Heart left ventricle (tissue), 16 donors: ENCODE measurements at regions not wholly inside any gene's neighbourhood (a gene's known extent, or its start where the extent isn't known, plus 50 kb on each side); places are given as distances from the start of the nearest gene placed in this dataset.
"Not testable (repeated sequence)": the region's sequence is repeated elsewhere in the genome, so short reads cannot be mapped to it uniquely, and the experiment has no call there.

ENCODE experiments used
- ATAC-seq, 4 donors: fragments of 200-7000 bp; cut with Tn5 transposase; one replicate each; pipeline ENCODE4 v1.9.1; 2020 to 2022; ENCODE audit warnings: moderate library complexity in 4 of 4, mild to moderate bottlenecking in 3 of 4, moderate number of reproducible peaks in 1 of 4
- DNase-seq, 5 donors: peaks; one replicate each; pipeline ENCODE4 v3.0.0-alpha.2; 2020
- H3K27ac ChIP-seq, 12 donors: fragments of 200-600 bp; sonication (generic) in 4 of 12; one replicate each; pipeline versions ENCODE4 v1.5.0 to v1.8.0; 2016 to 2022; ENCODE audit warnings: mild to moderate bottlenecking in 2 of 12
- H3K27me3 ChIP-seq, 9 donors: fragments of 200-600 bp; sonication (generic) in 2 of 9; one replicate each; pipeline versions ENCODE4 v1.5.1 to v1.8.0; 2016 to 2022; ENCODE audit warnings: mild to moderate bottlenecking in 3 of 9
- H3K36me3 ChIP-seq, 9 donors: fragments of 200-600 bp; sonication (generic) in 2 of 9; one replicate each; pipeline versions ENCODE4 v1.5.0 to v1.8.0; 2018 to 2022; ENCODE audit warnings: mild to moderate bottlenecking in 2 of 9
- H3K4me1 ChIP-seq, 12 donors: fragments of 200-600 bp; sonication (generic) in 4 of 12; one replicate each; pipeline versions ENCODE4 v1.5.0 to v1.8.0; 2016 to 2022; ENCODE audit warnings: mild to moderate bottlenecking in 3 of 12
- H3K4me3 ChIP-seq, 12 donors: fragments of 200-600 bp; sonication (generic) in 4 of 12; one replicate each; pipeline versions ENCODE4 v1.5.0 to v1.8.0; 2017 to 2022; ENCODE audit warnings: mild to moderate bottlenecking in 9 of 12, moderate library complexity in 4 of 12
- H3K9me3 ChIP-seq, 12 donors: fragments of 200-600 bp; sonication (generic) in 4 of 12; one replicate each; pipeline versions ENCODE4 v1.5.0 to v1.8.0; 2016 to 2022; ENCODE audit warnings: mild to moderate bottlenecking in 1 of 12
- CTCF ChIP-seq, 12 donors: fragments of 200-600 bp; sonication (generic) in 4 of 12; IDR thresholded peaks; one replicate each; pipeline versions ENCODE4 v1.5.0 to v1.8.0; 2018 to 2022; ENCODE audit warnings: antibody characterized with exemption in 12 of 12, mild to moderate bottlenecking in 5 of 12
- POLR2A ChIP-seq, 2 donors: fragments of 450-650 bp; IDR thresholded peaks; one replicate each; pipeline ENCODE4 v1.6.1; 2017; ENCODE audit warnings: antibody characterized with exemption in 2 of 2, mild to moderate bottlenecking in 2 of 2, moderate library complexity in 2 of 2
- WGBS, 4 donors: extraction: QIAGEN DNeasy Blood & Tissue Kit in 2 of 4; methylation state at CpG; one replicate each; pipeline versions ENCODE4 v1.1.5 to v1.1.7; 2013 to 2018; 5-methylcytosine and 5-hydroxymethylcytosine counted together
- intact Hi-C, 10 donors: fragments of 100-400 bp; cut with DNase I; formaldehyde crosslinking; loops; one replicate each; pipeline versions ENCODE4 v1.11.1 to v1.14.2; 2022
- donor health status: ischemic (EF 13 %, LVEDD 7.1; RV severe dilation, severe dysfunction).
- donor health status: healthy with polysubstance abuse.
- donor health status: DM: no; HTN: yes; CAD: no.
- donor health status: DM: no; HTN: no; CAD: no.
- donor health status: ischemic (EF 25% LVEDD 6.9; RV normal size, moderate dysfunction).
- donor health status: ischemic (EF 25% LVEDD 5.7; RV mildly dilated, moderate dysfunction).
- donor health status: healthy.
- donor health status: DM: yes; HTN: yes; CAD: no.
- donor health status: ischemic (EF 35%, LVEDD 5.7; RV mildly dilated, moderate dysfunction).
- donor health status: nonischemic (EF 11% LVEDD 7.7; RV severe dilation, severe dysfunction).
- donor health status: DM: yes; HTN: yes; CAD: no.
- donor health status: PGD.
- donor health status: ischemic (EF 29% LVEDD 5.4; RV normal size, mild dysfunction).
- donor health status: nonischemic (EF 23%, LVEDD 6.1; RV moderate dilation, normal function).

- no peak overlapping the region for H3K4me3 ChIP-seq
- peaks cover 0 to 3% (median 0%) of the 10 kb centered on the region in 12 donors for H3K4me1 ChIP-seq
- WGBS, 4 donors: 81 to 86% (median 82%) methylated on average over 1 of the region's 1 CpG
- ATAC-seq (no peak), DNase-seq (no peak)
- intact Hi-C loops: no loop called here
- H3K27me3 ChIP-seq: no peaks in the 10 kb centered on the region
- H3K36me3 ChIP-seq: no peaks in the 10 kb centered on the region
- H3K9me3 ChIP-seq: no peaks in the 10 kb centered on the region
- no peak overlapping the region for H3K27ac ChIP-seq
- no peak for TF ChIP-seq CTCF (IDR thresholded peaks at IDR 0.05)
- no peak for TF ChIP-seq POLR2A (IDR thresholded peaks at IDR 0.05)
Measured at GRCh38 chr3:106438887-106439286, 570.1 kb upstream of the CBLB start.

- TF ChIP-seq POLR2A (IDR thresholded peaks at IDR 0.05) (no peak), CTCF (IDR thresholded peaks at IDR 0.05) (no peak)
- H3K36me3 ChIP-seq: no peaks in the 10 kb centered on the region
- ATAC-seq (no peak), DNase-seq (no peak)
- H3K27ac ChIP-seq: no peak overlapping the region
- H3K27me3 ChIP-seq: no peaks in the 10 kb centered on the region
- peaks cover 0 to 3% (median 0%) of the 10 kb centered on the region in 12 donors for H3K4me1 ChIP-seq
- H3K9me3 ChIP-seq: no peaks in the 10 kb centered on the region
- H3K4me3 ChIP-seq: no peak overlapping the region
- 90 to 95% (median 93%) methylated on average over 2 of the region's 2 CpGs for WGBS, 4 donors
- intact Hi-C loops: no loop called here
Measured at GRCh38 chr3:106440672-106441071, 571.9 kb upstream of the CBLB start.

- H3K27me3 ChIP-seq: no peaks in the 10 kb centered on the region
- no peaks in the 10 kb centered on the region for H3K9me3 ChIP-seq
Measured at GRCh38 chr3:106446271-106446670, 577.5 kb upstream of the CBLB start.

GRCh38 chr3:106447723-106448301 is 579.0 kb upstream of the CBLB start:
- TF ChIP-seq POLR2A (IDR thresholded peaks at IDR 0.05): no peak
- no peak for TF ChIP-seq CTCF (IDR thresholded peaks at IDR 0.05)

More at GRCh38 chr3:106446271-106446670, 577.5 kb upstream of the CBLB start:
- Histone ChIP-seq H3K27ac (no peak overlapping the region), H3K4me3 (no peak overlapping the region), H3K36me3 (no peaks in the 10 kb centered on the region), H3K4me1 (peaks cover 0 to 3% (median 0%) of the 10 kb centered on the region in 12 donors)
- 48 to 54% (median 53%) methylated on average over 4 of the region's 4 CpGs for WGBS, 4 donors
- ATAC-seq: no peak
- TF ChIP-seq POLR2A (IDR thresholded peaks at IDR 0.05): no peak
- DNase-seq: no peak
- intact Hi-C loops: no loop called here

GRCh38 chr3:106448372-106448966 is 579.7 kb upstream of the CBLB start:
- intact Hi-C loops, H3K27ac ChIP-seq, DNase-seq, H3K4me1 ChIP-seq, H3K4me3 ChIP-seq, ATAC-seq, H3K9me3 ChIP-seq, H3K36me3 ChIP-seq, H3K27me3 ChIP-seq: not testable (repeated sequence)
- WGBS, 4 donors: 89 to 95% (median 93%) methylated on average over 3 of the region's 3 CpGs

More at GRCh38 chr3:106447723-106448301, 579.0 kb upstream of the CBLB start:
- Histone ChIP-seq H3K9me3 (no peaks in the 10 kb centered on the region), H3K36me3 (no peaks in the 10 kb centered on the region), H3K4me1 (peaks cover 0 to 8% (median 0%) of the 10 kb centered on the region in 12 donors), H3K27me3 (no peaks in the 10 kb centered on the region), H3K4me3 (no peak overlapping the region), H3K27ac (no peak overlapping the region)
- DNase-seq: no peak
- ATAC-seq: no peak
- intact Hi-C loops: no loop called here
